GM21526 (cell line): ENCODE measurements at regions not wholly inside any gene's neighbourhood (a gene's known extent, or its start where the extent isn't known, plus 50 kb on each side); places are given as distances from the start of the nearest gene placed in this dataset.

Experiments
- ATAC-seq: cut with Tn5 transposase; IDR thresholded peaks from one replicate; pipeline ENCODE4 v1.9.1; 2021; ENCODE audit warnings: moderate library complexity; ENCODE audit not compliant: unreplicated experiment, low FRiP score

- ATAC-seq = no peak
These were observed 173.6 kb downstream of the ARHGAP12 start for GRCh38 chr10:31754803-31755624.

DNA sequence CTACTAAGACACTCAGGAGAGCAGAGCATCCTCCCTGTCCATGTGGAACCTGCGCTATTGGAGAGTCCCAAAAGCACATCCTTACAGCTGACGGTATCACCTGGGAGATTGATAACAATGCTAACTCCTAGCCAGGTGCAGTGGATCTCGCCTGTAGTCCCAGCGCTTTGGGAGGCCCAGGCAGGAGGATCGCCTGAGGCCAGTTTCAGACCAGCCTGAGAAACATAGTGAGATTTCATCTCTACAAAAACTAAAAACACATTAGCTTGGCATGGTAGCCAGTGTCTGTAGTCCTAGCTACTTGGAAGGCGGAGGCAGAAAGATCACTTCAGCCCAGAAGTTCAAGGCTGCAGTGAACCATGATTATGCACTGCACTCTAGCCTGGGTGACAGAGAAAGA lies 174.9 kb downstream of the ARHGAP12 start:
- ATAC-seq = no peak

DNA sequence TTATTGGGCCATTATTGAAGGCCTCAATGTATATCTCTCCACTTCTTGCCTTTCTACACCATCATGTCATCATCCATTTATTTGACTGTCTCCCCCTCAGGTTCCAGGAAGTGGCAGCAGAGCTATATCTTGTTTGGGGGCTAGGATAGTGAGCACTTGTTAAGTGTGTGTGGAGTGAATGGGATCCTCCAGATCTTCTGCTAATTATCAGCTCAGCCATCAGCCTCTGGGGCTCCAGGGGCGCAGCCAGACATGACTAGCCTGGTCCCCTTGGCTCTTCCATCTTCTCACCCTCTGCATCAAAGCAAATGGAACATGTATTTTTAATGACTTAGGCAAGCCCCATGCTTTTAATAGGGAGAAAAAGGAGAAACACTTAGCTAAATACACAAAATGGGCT lies 176.5 kb downstream of the ARHGAP12 start:
- ATAC-seq = no peak

DNA sequence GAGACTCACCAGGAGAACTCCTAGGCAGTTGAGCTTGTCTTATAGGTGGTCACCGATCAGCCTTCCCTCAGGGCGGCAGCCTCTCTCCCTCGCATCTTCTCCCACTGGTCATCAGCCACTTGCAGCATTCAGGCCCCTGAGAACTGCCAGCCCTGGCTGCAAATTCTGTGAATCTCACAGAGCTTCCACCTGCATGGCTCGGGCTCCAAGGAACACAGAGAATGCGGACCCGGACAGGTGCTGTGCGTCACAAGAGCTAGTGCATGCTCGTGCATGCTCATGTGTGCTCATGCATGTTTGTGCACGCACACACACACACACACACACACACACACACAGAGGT lies 176.9 kb downstream of the ARHGAP12 start:
- no peak for ATAC-seq

- ATAC-seq = no peak
These were observed 177.4 kb downstream of the ARHGAP12 start for GRCh38 chr10:31751051-31751737.

DNA sequence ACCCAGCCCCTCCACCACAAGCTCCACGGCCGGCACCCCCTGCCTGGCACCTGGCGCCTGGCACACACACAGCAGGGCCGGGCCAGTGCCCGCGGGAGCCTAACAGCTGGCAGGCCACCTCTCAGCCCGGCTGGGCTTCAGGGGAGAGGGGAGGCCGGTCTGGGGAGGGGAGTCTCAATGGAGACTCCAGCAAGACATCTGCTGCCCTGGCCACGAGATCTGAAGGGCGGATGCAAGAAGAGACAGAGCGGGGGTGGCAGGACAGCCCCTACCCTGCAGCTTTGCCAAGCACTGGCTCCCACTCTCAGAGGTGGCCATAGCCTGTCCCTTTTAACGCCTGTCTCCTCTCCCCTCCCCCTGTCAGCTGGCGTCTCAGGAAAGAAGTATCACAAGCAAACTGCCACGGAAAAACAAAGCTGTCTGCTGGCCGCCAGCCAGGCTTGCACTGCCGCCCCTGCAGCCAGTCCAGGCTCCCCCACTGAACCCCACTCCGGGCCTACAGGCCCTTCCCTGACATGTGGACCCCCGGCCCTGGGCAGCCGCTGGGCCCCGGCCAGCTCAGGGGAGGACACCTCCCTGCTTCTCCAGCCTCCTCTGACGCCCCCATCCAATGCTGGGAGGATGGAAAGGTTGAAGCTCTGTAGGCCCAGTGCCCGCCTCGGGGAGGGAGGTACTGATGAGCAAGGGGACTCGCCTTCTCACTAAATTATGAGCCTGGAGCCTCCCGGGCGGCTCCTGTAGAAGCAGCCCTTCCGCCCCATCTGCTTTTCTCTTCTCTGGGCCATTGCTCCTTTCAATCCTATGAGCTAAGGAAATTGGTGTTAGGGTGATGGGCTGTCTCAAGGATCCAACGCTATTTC lies 178.4 kb downstream of the ARHGAP12 start:
- ATAC-seq = no peak

DNA sequence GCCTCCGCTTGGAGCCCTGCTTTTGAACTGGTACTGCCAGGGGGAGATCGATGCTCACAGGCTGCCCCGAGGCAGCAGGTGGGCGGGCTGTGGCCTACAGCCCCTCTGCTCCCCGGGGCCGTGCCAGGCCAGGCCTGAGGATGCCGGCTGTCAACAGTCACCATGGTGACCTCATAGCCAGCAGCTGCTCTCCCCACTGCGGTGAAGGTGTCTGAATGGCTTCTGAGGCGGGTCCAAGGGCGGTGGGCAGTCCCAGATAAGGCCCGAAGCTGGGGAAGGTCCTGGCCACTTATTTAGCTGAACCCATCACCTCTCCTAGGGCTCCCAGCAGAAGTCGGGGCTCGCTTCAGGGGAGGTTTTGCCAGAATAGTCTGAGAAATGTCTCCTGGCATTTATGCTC lies 179.3 kb downstream of the ARHGAP12 start:
- ATAC-seq = no peak

- ATAC-seq = no peak
These were observed 182.8 kb downstream of the ARHGAP12 start for GRCh38 chr10:31745612-31746376.

GRCh38 chr10:31744025-31744424 lies 184.6 kb downstream of the ARHGAP12 start:
- ATAC-seq = no peak

GRCh38 chr10:31742255-31742654 lies 186.4 kb downstream of the ARHGAP12 start:
- ATAC-seq = no peak

- ATAC-seq = no peak
These were observed 187.2 kb downstream of the ARHGAP12 start for GRCh38 chr10:31741473-31741872.

DNA sequence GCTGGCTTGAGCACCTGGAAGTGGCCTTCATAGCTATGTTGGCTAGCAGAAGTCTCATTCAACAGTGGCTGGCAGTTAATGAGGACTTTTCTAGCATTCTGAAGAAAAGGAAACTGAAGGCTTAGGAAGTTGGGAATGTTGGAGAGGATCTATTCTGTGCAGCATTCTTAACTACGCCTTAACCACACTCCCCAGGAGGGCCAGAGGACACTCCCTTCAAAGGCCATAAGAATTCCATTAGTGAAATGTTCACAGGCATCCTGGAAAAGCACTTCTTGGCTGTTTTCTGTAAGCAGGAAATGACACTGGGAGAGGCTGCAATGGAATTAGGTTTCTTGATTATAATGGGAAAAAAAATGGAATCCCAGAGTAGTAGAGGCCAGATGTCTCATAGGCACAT lies 188.9 kb downstream of the ARHGAP12 start:
- no peak for ATAC-seq

DNA sequence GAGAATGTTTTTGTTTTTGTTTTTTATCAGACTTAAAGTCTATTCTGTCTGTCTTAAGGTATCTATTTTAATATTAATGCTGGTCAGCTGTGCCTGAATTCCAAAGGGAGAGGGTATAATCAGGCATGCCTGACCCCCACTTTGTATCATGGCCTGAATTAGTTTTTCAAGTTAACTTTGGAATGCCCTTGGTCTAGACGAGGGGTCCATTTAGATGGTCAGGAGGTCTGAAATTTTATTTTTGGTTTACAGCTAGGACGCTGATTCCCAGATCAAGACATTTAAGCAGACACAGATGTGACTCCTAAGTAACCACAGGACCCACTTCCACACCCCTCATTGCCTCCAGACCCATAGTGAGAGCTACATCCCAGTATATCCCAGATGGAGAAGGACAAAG lies 189.5 kb downstream of the ARHGAP12 start:
- no peak for ATAC-seq

DNA sequence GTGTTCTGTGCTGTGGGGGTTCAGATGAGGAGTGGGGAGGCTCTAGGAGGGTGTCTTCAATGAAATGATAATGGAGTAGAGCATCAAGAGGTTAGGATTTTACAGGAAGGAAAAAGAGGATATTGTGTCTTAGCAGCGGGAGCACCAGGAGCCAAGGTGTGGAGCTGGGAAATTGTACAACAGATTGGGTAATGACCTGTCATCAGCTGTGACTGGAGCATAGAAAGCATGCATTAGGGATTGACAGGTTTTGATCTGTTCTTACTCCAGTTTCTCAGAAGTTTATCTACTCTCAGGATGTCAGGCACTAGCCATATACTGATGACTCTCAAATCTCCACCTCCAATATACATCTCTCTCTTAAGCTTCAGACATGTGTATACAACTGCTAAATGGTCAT lies 196.9 kb downstream of the ARHGAP12 start:
- no peak for ATAC-seq

- ATAC-seq = no peak
These were observed 197.9 kb downstream of the ARHGAP12 start for GRCh38 chr10:31730776-31731175.

- ATAC-seq = no peak
These were observed 199.9 kb downstream of the ARHGAP12 start for GRCh38 chr10:31728698-31729224.

DNA sequence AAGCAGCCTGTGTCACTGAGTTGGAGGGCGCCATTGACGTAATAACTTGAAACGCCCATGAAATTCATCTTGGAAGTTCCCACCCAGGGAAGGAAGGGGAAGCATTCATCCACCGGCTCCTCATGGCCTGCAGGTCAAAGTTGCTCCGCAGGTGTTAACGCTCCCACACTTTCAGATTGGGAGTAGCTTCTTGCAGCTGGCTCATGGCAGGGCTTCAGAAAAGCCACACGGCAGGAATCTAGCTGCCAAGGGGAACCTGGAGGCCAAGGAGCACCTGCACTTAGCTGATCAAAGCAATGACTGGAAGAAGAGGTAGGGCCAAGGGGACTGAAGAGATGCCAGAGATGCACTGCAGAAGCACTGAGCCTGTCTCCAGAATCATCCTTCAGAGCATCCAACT lies 203.2 kb downstream of the ARHGAP12 start:
- ATAC-seq = no peak

DNA sequence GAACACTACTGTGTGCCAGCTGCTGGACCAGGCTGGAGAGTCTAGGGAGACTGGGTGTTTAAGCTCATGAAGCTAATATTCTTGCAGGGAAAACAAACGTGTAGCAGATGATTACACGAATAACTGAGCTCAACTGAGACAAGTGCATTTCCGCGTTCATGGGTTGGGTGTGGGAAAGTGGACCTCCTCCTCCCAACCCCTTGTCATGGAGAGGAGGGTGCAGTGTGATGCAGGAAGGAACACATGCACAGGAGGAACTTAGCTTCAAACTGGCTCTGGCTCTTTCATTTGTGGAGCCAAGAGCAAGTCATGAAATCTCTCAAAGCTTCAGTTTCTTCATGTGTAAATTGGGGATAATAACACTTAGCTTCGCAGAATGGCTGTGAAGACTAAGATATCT lies 204.3 kb downstream of the ARHGAP12 start:
- no peak for ATAC-seq

DNA sequence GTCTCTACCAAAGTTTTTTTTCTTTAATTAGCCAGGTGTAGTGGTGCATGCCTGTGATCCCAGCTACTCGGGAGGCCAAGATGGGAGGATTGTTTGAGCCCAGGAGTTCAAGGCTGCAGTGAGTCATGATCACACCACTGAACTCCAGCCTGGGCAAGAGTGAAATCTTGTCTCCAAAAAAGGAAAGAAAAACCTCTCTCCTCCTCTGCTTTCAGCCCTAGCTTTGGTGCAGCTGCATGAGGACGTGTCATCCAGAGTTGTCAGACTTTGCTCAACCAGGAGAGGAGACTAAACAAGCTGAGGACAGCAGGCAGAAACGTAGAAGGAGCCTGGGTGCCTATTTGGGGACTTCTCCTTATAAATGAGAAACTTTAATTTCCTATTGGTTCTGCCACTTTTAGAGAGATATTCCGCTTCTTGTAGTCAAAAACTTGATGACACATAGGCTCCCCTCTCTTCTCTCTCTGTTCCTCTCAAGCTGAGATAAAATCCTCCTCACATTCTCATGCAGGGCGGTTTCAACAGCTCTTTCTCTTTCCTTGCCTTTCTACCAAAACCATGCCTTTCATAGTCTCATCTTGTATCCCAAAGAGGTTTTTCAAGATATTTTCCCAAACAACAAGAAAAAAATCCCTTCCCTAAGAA lies 205.4 kb downstream of the ARHGAP12 start:
- no peak for ATAC-seq

- ATAC-seq = no peak
These were observed 207.5 kb downstream of the ARHGAP12 start for GRCh38 chr10:31721096-31721495.
